ENCODE measurements at regions not wholly inside any gene's neighbourhood (a gene's known extent, or its start where the extent isn't known, plus 50 kb on each side); places are given as distances from the start of the nearest gene placed in this dataset.

DNA sequence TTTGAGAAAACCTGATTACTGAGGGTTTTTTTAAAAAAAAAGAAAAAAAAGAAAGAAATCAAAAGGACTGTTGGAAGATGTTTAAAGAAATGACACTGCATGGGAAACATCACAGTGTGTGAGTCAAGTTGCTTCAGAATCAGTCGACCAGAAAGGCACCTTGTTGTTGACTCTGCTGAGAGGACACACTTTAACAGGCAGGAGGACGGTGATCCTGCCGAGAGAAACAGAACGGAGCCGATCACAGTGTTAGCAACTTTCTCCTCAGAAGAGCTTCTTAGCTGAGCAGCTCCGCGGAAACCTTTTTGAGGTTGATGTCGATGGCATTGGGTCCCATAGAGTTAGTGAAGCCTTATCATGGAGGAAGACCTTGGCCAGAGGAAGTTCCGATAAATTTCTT lies 538.7 kb downstream of the RBFOX1 start:
- POLR2A ChIA-PET, result no interaction called here
- Histone ChIP-seq H3K4me3 (ENCODE audit: control extremely low read depth in 1 of 5, extremely low read depth in 1 of 5, insufficient read depth in 1 of 5, low read depth in 2 of 5, low read length in 4 of 5) (no peak overlapping the region), H3K27ac (ENCODE audit: low read length in 2 of 2) (no peak overlapping the region), H3K4me2 (replicated peaks; ENCODE audit: low read depth, low read length, poor library complexity, severe bottlenecking) (no peak overlapping the region), H4K20me1 (ENCODE audit: control insufficient read depth, insufficient read depth, low read length, poor library complexity, severe bottlenecking) (no peaks in the 10 kb centered on the region), H3K4me1 (ENCODE audit: control insufficient read depth in 2 of 2, insufficient read depth in 2 of 2, low read length in 2 of 2) (no peaks in the 10 kb centered on the region), H2AFZ (ENCODE audit: insufficient read depth, low read depth, low read length, poor library complexity, severe bottlenecking) (no peak overlapping the region), H3K27me3 (replicated peaks in 1 of 4; ENCODE audit: control extremely low read depth in 1 of 4, control insufficient read depth in 3 of 4, insufficient read depth in 4 of 4, low read length in 3 of 4) (no peaks in the 10 kb centered on the region), H3K79me2 (ENCODE audit: control insufficient read depth, insufficient read depth, low read length) (no peaks in the 10 kb centered on the region), H3K36me3 (replicated peaks in 1 of 2; ENCODE audit: control extremely low read depth in 1 of 2, control insufficient read depth in 1 of 2, extremely low read depth in 1 of 2, insufficient read depth in 2 of 2, low read length in 1 of 2) (no peaks in the 10 kb centered on the region), H3K9me3 (ENCODE audit: control extremely low read depth in 1 of 3, control insufficient read depth in 2 of 3, insufficient read depth in 1 of 3, low read length in 2 of 3) (peaks cover 0 to 3% (median 0%) of the 10 kb centered on the region in 3 donors), H3K9ac (ENCODE audit: low read length) (no peak overlapping the region)
- no peak for ATAC-seq (ENCODE audit: low read depth)
- no peak overlapping the region for H3K27ac Mint-ChIP-seq
- CTCF ChIA-PET, result no interaction called here
- TF ChIP-seq EZH2 (IDR thresholded peaks at IDR 0.05; ENCODE audit: borderline replicate concordance, insufficient read depth, low read depth, low read length, poor library complexity, severe bottlenecking), result no peak
- TF ChIP-seq, protein P1, sequence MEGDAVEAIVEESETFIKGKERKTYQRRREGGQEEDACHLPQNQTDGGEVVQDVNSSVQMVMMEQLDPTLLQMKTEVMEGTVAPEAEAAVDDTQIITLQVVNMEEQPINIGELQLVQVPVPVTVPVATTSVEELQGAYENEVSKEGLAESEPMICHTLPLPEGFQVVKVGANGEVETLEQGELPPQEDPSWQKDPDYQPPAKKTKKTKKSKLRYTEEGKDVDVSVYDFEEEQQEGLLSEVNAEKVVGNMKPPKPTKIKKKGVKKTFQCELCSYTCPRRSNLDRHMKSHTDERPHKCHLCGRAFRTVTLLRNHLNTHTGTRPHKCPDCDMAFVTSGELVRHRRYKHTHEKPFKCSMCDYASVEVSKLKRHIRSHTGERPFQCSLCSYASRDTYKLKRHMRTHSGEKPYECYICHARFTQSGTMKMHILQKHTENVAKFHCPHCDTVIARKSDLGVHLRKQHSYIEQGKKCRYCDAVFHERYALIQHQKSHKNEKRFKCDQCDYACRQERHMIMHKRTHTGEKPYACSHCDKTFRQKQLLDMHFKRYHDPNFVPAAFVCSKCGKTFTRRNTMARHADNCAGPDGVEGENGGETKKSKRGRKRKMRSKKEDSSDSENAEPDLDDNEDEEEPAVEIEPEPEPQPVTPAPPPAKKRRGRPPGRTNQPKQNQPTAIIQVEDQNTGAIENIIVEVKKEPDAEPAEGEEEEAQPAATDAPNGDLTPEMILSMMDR (IDR thresholded peaks at IDR 0.05), result no peak
- peaks cover 6% of the 10 kb centered on the region for H3K9me3 Mint-ChIP-seq (ENCODE audit: insufficient read depth)
- H3K4me3 Mint-ChIP-seq, result no peak overlapping the region
- WGBS (ENCODE audit: insufficient coverage), result 88% methylated on average over 8 of the region's 9 CpGs
- no peak for DNase-seq
- intact Hi-C loops (cut with micrococcal nuclease), result no loop called here
- no peaks in the 10 kb centered on the region for H3K4me1 Mint-ChIP-seq
- no peaks in the 10 kb centered on the region for H3K27me3 Mint-ChIP-seq

DNA sequence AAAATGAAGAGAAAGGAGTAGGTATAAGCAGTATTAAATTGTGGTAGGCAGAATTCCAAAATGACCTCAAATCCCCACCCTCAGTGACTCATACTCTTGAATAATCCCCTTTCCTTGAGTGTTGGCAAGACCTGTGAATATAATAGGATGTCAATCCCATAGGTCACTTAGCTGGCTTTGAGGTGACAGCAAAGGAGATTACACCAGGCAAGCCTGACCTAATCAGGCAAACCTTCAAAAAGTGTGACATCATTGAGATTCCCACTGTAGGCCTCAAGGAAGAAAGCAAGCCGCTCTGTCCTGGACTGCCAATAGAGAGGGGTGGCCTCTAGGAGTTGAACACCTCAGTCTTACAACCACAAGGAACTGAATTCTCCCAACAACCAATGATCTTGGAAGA lies 535.2 kb downstream of the RBFOX1 start:
- no peak overlapping the region for H3K27ac Mint-ChIP-seq
- POLR2A ChIA-PET, result no interaction called here
- peaks cover 7% of the 10 kb centered on the region for H3K9me3 Mint-ChIP-seq (ENCODE audit: insufficient read depth)

More for the DNA sequence above, 535.2 kb downstream of the RBFOX1 start:
- Histone ChIP-seq H3K27ac (ENCODE audit: low read length in 2 of 2) (no peak overlapping the region), H3K27me3 (replicated peaks in 1 of 4; ENCODE audit: control extremely low read depth in 1 of 4, control insufficient read depth in 3 of 4, insufficient read depth in 4 of 4, low read length in 3 of 4) (no peaks in the 10 kb centered on the region), H3K79me2 (ENCODE audit: control insufficient read depth, insufficient read depth, low read length) (no peaks in the 10 kb centered on the region), H3K9me3 (ENCODE audit: control extremely low read depth in 1 of 3, control insufficient read depth in 2 of 3, insufficient read depth in 1 of 3, low read length in 2 of 3) (peaks cover 0 to 3% (median 0%) of the 10 kb centered on the region in 3 donors), H3K36me3 (replicated peaks in 1 of 2; ENCODE audit: control extremely low read depth in 1 of 2, control insufficient read depth in 1 of 2, extremely low read depth in 1 of 2, insufficient read depth in 2 of 2, low read length in 1 of 2) (no peaks in the 10 kb centered on the region), H3K4me3 (ENCODE audit: control extremely low read depth in 1 of 5, extremely low read depth in 1 of 5, insufficient read depth in 1 of 5, low read depth in 2 of 5, low read length in 4 of 5) (no peak overlapping the region), H3K4me2 (replicated peaks; ENCODE audit: low read depth, low read length, poor library complexity, severe bottlenecking) (no peak overlapping the region), H3K4me1 (ENCODE audit: control insufficient read depth in 2 of 2, insufficient read depth in 2 of 2, low read length in 2 of 2) (no peaks in the 10 kb centered on the region), H2AFZ (ENCODE audit: insufficient read depth, low read depth, low read length, poor library complexity, severe bottlenecking) (no peak overlapping the region), H4K20me1 (ENCODE audit: control insufficient read depth, insufficient read depth, low read length, poor library complexity, severe bottlenecking) (no peaks in the 10 kb centered on the region), H3K9ac (ENCODE audit: low read length) (no peak overlapping the region)
- Mint-ChIP-seq H3K27me3 (no peaks in the 10 kb centered on the region), H3K4me3 (no peak overlapping the region), H3K4me1 (no peaks in the 10 kb centered on the region)
- no peak for ATAC-seq (ENCODE audit: low read depth)
- 88% methylated on average over 1 of the region's 1 CpG for WGBS (ENCODE audit: insufficient coverage)
- intact Hi-C loops (cut with micrococcal nuclease), result no loop called here
- no peak for TF ChIP-seq EZH2 (IDR thresholded peaks at IDR 0.05; ENCODE audit: borderline replicate concordance, insufficient read depth, low read depth, low read length, poor library complexity, severe bottlenecking)
- CTCF ChIA-PET, result no interaction called here
- no peak for DNase-seq
